ENCODE measurements at regions not wholly inside any gene's neighbourhood (a gene's known extent, or its start where the extent isn't known, plus 50 kb on each side); places are given as distances from the start of the nearest gene placed in this dataset.

- DNase-seq = no peak
These were observed 187.0 kb downstream of the AASDH start for GRCh38 chr4:56200275-56200674.

GRCh38 chr4:56198265-56198664 lies 189.0 kb downstream of the AASDH start:
- no peak for DNase-seq

GRCh38 chr4:56197387-56197786 lies 189.9 kb downstream of the AASDH start:
- no peak for DNase-seq

- no peak for DNase-seq
These were observed 192.3 kb downstream of the AASDH start for GRCh38 chr4:56195025-56195424.

- no peak for DNase-seq
These were observed 195.8 kb downstream of the AASDH start for GRCh38 chr4:56191534-56191933.

- DNase-seq = no peak
These were observed 199.6 kb downstream of the AASDH start for GRCh38 chr4:56187688-56188087.

- no peak for DNase-seq
These were observed 200.3 kb downstream of the AASDH start for GRCh38 chr4:56186808-56187523.

- DNase-seq = no peak
These were observed 201.4 kb downstream of the AASDH start for GRCh38 chr4:56185901-56186300.

- no peak for DNase-seq
These were observed 203.1 kb downstream of the AASDH start for GRCh38 chr4:56184214-56184613.

GRCh38 chr4:56183344-56183959 lies 203.8 kb downstream of the AASDH start:
- DNase-seq = peak; percentile 13

- no peak for DNase-seq
These were observed 204.9 kb downstream of the AASDH start for GRCh38 chr4:56182356-56182755.

- DNase-seq = peak; percentile 21
These were observed 205.9 kb downstream of the AASDH start for GRCh38 chr4:56181140-56181953.

- DNase-seq = no peak
These were observed 218.2 kb downstream of the AASDH start for GRCh38 chr4:56169061-56169460.

GRCh38 chr4:56164907-56165306 lies 216.2 kb downstream of the CEP135 start:
- DNase-seq = no peak

- no peak for DNase-seq
These were observed 211.9 kb downstream of the CEP135 start for GRCh38 chr4:56160636-56161035.

- no peak for DNase-seq
These were observed 209.7 kb downstream of the CEP135 start for GRCh38 chr4:56158483-56158882.

GRCh38 chr4:56156141-56156540 lies 207.4 kb downstream of the CEP135 start:
- DNase-seq = no peak

- no peak for DNase-seq
These were observed 206.7 kb downstream of the CEP135 start for GRCh38 chr4:56155432-56155831.

- no peak for DNase-seq
These were observed 200.8 kb downstream of the CEP135 start for GRCh38 chr4:56149591-56149990.

GRCh38 chr4:56148428-56148827 lies 199.7 kb downstream of the CEP135 start:
- no peak for DNase-seq

GRCh38 chr4:56147371-56147770 lies 198.6 kb downstream of the CEP135 start:
- no peak for DNase-seq

- no peak for DNase-seq
These were observed 198.2 kb downstream of the CEP135 start for GRCh38 chr4:56146956-56147355.

- DNase-seq = no peak
These were observed 193.3 kb downstream of the CEP135 start for GRCh38 chr4:56142088-56142487.

GRCh38 chr4:56139241-56139827 lies 190.6 kb downstream of the CEP135 start:
- no peak for DNase-seq
